ENCODE measurements at regions not wholly inside any gene's neighbourhood (a gene's known extent, or its start where the extent isn't known, plus 50 kb on each side); places are given as distances from the start of the nearest gene placed in this dataset.

GRCh38 chr4:178066338-178066941, 624.2 kb upstream of the AGA start:
- no peak for DNase-seq

- no peak for DNase-seq
These were observed 625.9 kb upstream of the AGA start for GRCh38 chr4:178068136-178068535.

GRCh38 chr4:178070163-178070562, 627.9 kb upstream of the AGA start:
- DNase-seq, result no peak

- DNase-seq, result no peak
These were observed 638.1 kb upstream of the AGA start for GRCh38 chr4:178080312-178080711.

- no peak for DNase-seq
These were observed 638.9 kb upstream of the AGA start for GRCh38 chr4:178081176-178081575.

GRCh38 chr4:178081896-178082295, 639.7 kb upstream of the AGA start:
- DNase-seq, result no peak

- no peak for DNase-seq
These were observed 640.7 kb upstream of the AGA start for GRCh38 chr4:178082906-178083305.

- no peak for DNase-seq
These were observed 641.7 kb upstream of the AGA start for GRCh38 chr4:178083968-178084367.

GRCh38 chr4:178086320-178086719, 644.1 kb upstream of the AGA start:
- no peak for DNase-seq

- DNase-seq, result no peak
These were observed 648.6 kb upstream of the AGA start for GRCh38 chr4:178090640-178091411.

- no peak for DNase-seq
These were observed 659.9 kb upstream of the AGA start for GRCh38 chr4:178102139-178102538.

GRCh38 chr4:178105242-178105641, 663.0 kb upstream of the AGA start:
- no peak for DNase-seq

- DNase-seq, result no peak
These were observed 694.6 kb upstream of the AGA start for GRCh38 chr4:178136736-178137345.

GRCh38 chr4:178137732-178138471, 695.7 kb upstream of the AGA start:
- DNase-seq, result no peak

- DNase-seq, result no peak
These were observed 696.3 kb upstream of the AGA start for GRCh38 chr4:178138491-178138890.

GRCh38 chr4:178140326-178140915, 698.2 kb upstream of the AGA start:
- DNase-seq, result no peak

GRCh38 chr4:178142724-178143123, 700.5 kb upstream of the AGA start:
- DNase-seq, result no peak

- no peak for DNase-seq
These were observed 705.9 kb upstream of the AGA start for GRCh38 chr4:178148106-178148505.

GRCh38 chr4:178165251-178165950, 723.2 kb upstream of the AGA start:
- no peak for DNase-seq

GRCh38 chr4:178165951-178166308, 723.7 kb upstream of the AGA start:
- DNase-seq, result no peak

GRCh38 chr4:178173771-178174170, 731.5 kb upstream of the AGA start:
- no peak for DNase-seq

- no peak for DNase-seq
These were observed 732.5 kb upstream of the AGA start for GRCh38 chr4:178174756-178175155.

GRCh38 chr4:178185517-178185916, 743.3 kb upstream of the AGA start:
- DNase-seq, result no peak

All from NCI-H526 (cell line).